ENCODE measurements at regions not wholly inside any gene's neighbourhood (a gene's known extent, or its start where the extent isn't known, plus 50 kb on each side); places are given as distances from the start of the nearest gene placed in this dataset.

- Histone ChIP-seq H3K27me3 (ENCODE audit: control insufficient read depth, insufficient read depth, low read length) (no peaks in the 10 kb centered on the region), H3K36me3 (ENCODE audit: control insufficient read depth, insufficient read depth, low read length) (no peaks in the 10 kb centered on the region), H3K4me3 (ENCODE audit: low read depth in 2 of 2, low read length in 2 of 2) (no peak overlapping the region), H3K27ac (ENCODE audit: low read length) (no peak overlapping the region), H3K9me3 (ENCODE audit: control insufficient read depth, insufficient read depth, low read depth, low read length) (no peaks in the 10 kb centered on the region), H3K4me1 (ENCODE audit: control insufficient read depth, insufficient read depth, low read length) (no peaks in the 10 kb centered on the region)
- no peak for TF ChIP-seq POLR2AphosphoS5 (IDR thresholded peaks at IDR 0.05; ENCODE audit: low read depth, low read length)
- TF ChIP-seq, protein P1, sequence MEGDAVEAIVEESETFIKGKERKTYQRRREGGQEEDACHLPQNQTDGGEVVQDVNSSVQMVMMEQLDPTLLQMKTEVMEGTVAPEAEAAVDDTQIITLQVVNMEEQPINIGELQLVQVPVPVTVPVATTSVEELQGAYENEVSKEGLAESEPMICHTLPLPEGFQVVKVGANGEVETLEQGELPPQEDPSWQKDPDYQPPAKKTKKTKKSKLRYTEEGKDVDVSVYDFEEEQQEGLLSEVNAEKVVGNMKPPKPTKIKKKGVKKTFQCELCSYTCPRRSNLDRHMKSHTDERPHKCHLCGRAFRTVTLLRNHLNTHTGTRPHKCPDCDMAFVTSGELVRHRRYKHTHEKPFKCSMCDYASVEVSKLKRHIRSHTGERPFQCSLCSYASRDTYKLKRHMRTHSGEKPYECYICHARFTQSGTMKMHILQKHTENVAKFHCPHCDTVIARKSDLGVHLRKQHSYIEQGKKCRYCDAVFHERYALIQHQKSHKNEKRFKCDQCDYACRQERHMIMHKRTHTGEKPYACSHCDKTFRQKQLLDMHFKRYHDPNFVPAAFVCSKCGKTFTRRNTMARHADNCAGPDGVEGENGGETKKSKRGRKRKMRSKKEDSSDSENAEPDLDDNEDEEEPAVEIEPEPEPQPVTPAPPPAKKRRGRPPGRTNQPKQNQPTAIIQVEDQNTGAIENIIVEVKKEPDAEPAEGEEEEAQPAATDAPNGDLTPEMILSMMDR (IDR thresholded peaks at IDR 0.05) = no peak
- TF ChIP-seq, protein P2, sequence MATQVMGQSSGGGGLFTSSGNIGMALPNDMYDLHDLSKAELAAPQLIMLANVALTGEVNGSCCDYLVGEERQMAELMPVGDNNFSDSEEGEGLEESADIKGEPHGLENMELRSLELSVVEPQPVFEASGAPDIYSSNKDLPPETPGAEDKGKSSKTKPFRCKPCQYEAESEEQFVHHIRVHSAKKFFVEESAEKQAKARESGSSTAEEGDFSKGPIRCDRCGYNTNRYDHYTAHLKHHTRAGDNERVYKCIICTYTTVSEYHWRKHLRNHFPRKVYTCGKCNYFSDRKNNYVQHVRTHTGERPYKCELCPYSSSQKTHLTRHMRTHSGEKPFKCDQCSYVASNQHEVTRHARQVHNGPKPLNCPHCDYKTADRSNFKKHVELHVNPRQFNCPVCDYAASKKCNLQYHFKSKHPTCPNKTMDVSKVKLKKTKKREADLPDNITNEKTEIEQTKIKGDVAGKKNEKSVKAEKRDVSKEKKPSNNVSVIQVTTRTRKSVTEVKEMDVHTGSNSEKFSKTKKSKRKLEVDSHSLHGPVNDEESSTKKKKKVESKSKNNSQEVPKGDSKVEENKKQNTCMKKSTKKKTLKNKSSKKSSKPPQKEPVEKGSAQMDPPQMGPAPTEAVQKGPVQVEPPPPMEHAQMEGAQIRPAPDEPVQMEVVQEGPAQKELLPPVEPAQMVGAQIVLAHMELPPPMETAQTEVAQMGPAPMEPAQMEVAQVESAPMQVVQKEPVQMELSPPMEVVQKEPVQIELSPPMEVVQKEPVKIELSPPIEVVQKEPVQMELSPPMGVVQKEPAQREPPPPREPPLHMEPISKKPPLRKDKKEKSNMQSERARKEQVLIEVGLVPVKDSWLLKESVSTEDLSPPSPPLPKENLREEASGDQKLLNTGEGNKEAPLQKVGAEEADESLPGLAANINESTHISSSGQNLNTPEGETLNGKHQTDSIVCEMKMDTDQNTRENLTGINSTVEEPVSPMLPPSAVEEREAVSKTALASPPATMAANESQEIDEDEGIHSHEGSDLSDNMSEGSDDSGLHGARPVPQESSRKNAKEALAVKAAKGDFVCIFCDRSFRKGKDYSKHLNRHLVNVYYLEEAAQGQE (IDR thresholded peaks at IDR 0.05; ENCODE audit: insufficient read depth in 1 of 2, low read depth in 2 of 2, low read length in 1 of 2) = no peak
- no peak for TF ChIP-seq TCF7L2 (IDR thresholded peaks at IDR 0.05; ENCODE audit: low read depth, low read length)
- TF ChIP-seq SIN3A (IDR thresholded peaks at IDR 0.05; ENCODE audit: borderline replicate concordance, insufficient read depth, low read depth, low read length) = no peak
- no peak for ATAC-seq
- intact Hi-C loops (cut with micrococcal nuclease; ENCODE audit: unreplicated experiment) (no loop called here), in situ Hi-C loops (cut with HindIII; ENCODE audit: low pct_unique_long_range_greater_than_20kb, low sequenced_read_pairs) (no loop called here)
- DNase-seq (ENCODE audit: low read depth, low spot score) = no peak
- no TSS peak for BruUV-seq (replicated peaks)
- CTCF ChIA-PET = no interaction called here
- POLR2A ChIA-PET = no interaction called here
Measured at GRCh38 chr14:83899706-83900105, 1630.2 kb upstream of the FLRT2 start.

GRCh38 chr14:83905157-83905556 lies 1624.8 kb upstream of the FLRT2 start:
- no peaks in the 10 kb centered on the region for H3K36me3 ChIP-seq (ENCODE audit: control insufficient read depth, insufficient read depth, low read length)
- H3K27me3 ChIP-seq (ENCODE audit: control insufficient read depth, insufficient read depth, low read length) = no peaks in the 10 kb centered on the region
- no peak overlapping the region for H3K27ac ChIP-seq (ENCODE audit: low read length)
- TF ChIP-seq, protein P1 (IDR thresholded peaks at IDR 0.05) = no peak
- TF ChIP-seq SIN3A (IDR thresholded peaks at IDR 0.05; ENCODE audit: borderline replicate concordance, insufficient read depth, low read depth, low read length) (no peak), TCF7L2 (IDR thresholded peaks at IDR 0.05; ENCODE audit: low read depth, low read length) (no peak), POLR2AphosphoS5 (IDR thresholded peaks at IDR 0.05; ENCODE audit: low read depth, low read length) (no peak)
- TF ChIP-seq, protein P2 (IDR thresholded peaks at IDR 0.05; ENCODE audit: insufficient read depth in 1 of 2, low read depth in 2 of 2, low read length in 1 of 2) = no peak
- CTCF ChIA-PET = no interaction called here
- no TSS peak for BruUV-seq (replicated peaks)
- intact Hi-C loops (cut with micrococcal nuclease; ENCODE audit: unreplicated experiment) (no loop called here), in situ Hi-C loops (cut with HindIII; ENCODE audit: low pct_unique_long_range_greater_than_20kb, low sequenced_read_pairs) (no loop called here)
- ATAC-seq (no peak), DNase-seq (ENCODE audit: low read depth, low spot score) (no peak)
- no peak overlapping the region for H3K4me3 ChIP-seq (ENCODE audit: low read depth in 2 of 2, low read length in 2 of 2)
- no peaks in the 10 kb centered on the region for H3K4me1 ChIP-seq (ENCODE audit: control insufficient read depth, insufficient read depth, low read length)
- no peaks in the 10 kb centered on the region for H3K9me3 ChIP-seq (ENCODE audit: control insufficient read depth, insufficient read depth, low read depth, low read length)
- POLR2A ChIA-PET = no interaction called here
